OCI-LY1 (cell line): ENCODE measurements at regions not wholly inside any gene's neighbourhood (a gene's known extent, or its start where the extent isn't known, plus 50 kb on each side); places are given as distances from the start of the nearest gene placed in this dataset.
"Not testable (repeated sequence)": the region's sequence is repeated elsewhere in the genome, so short reads cannot be mapped to it uniquely, and the experiment has no call there.

Source experiments
- H2AFZ ChIP-seq: fragments of 200-600 bp; sonication (generic), shearing (Covaris generic); 2 replicates; pipeline ENCODE4 v1.6.0; 2014; ENCODE audit warnings: antibody characterized with exemption, mild to moderate bottlenecking, low read length
- H3F3A ChIP-seq: fragments of 200-600 bp; sonication (generic), shearing (Covaris generic); 2 replicates; pipeline ENCODE4 v1.6.0; 2014; ENCODE audit warnings: mild to moderate bottlenecking, antibody characterized with exemption, low read length, moderate library complexity; ENCODE audit not compliant: insufficient read depth
- H3K27ac ChIP-seq: fragments of 200-600 bp; sonication (generic); 2 replicates; pipeline ENCODE4 v1.5.1; 2014; ENCODE audit warnings: low read length, mixed run types, mild to moderate bottlenecking, low read depth; ENCODE audit not compliant: poor library complexity, severe bottlenecking
- H3K27me3 ChIP-seq: fragments of 200-600 bp; sonication (generic); 2 replicates; pipeline ENCODE4 v1.6.0; 2014; ENCODE audit warnings: antibody characterized with exemption, mild to moderate bottlenecking, low read length, moderate library complexity; ENCODE audit not compliant: insufficient read depth
- H3K36me3 ChIP-seq: fragments of 200-600 bp; sonication (generic); 2 replicates; pipeline ENCODE4 v1.6.1; 2014; ENCODE audit warnings: mild to moderate bottlenecking, antibody characterized with exemption, low read length, moderate library complexity, mixed read lengths; ENCODE audit not compliant: insufficient read depth
- H3K4me1 ChIP-seq: fragments of 200-600 bp; sonication (generic); 2 replicates; pipeline ENCODE4 v1.5.1; 2014; ENCODE audit warnings: mild to moderate bottlenecking, low read length, moderate library complexity; ENCODE audit not compliant: insufficient read depth, severe bottlenecking
- H3K4me2 ChIP-seq: fragments of 200-600 bp; sonication (generic), shearing (Covaris generic); 2 replicates; pipeline ENCODE4 v1.6.1; 2014; ENCODE audit warnings: low read length
- H3K4me3 ChIP-seq: fragments of 200-600 bp; sonication (generic); 2 replicates; pipeline ENCODE4 v1.5.1; 2014; ENCODE audit warnings: low read length, low read depth, mild to moderate bottlenecking, mixed read lengths; ENCODE audit not compliant: poor library complexity, severe bottlenecking
- H3K79me2 ChIP-seq: fragments of 200-600 bp; shearing (Covaris generic); 2 replicates; pipeline ENCODE4 v1.6.1; 2016; ENCODE audit warnings: mixed run types, low read length, mixed read lengths; ENCODE audit not compliant: insufficient read depth
- H3K9ac ChIP-seq: fragments of 200-600 bp; sonication (generic), shearing (Covaris generic); 2 replicates; pipeline ENCODE4 v1.6.1; 2014; ENCODE audit warnings: mild to moderate bottlenecking, low read length, mixed read lengths
- H3K9me2 ChIP-seq: fragments of 200-600 bp; sonication (generic), shearing (Covaris generic); 2 replicates; pipeline ENCODE4 v1.6.1; 2014; ENCODE audit warnings: low read depth, mild to moderate bottlenecking, low read length, mixed read lengths
- H3K9me3 ChIP-seq: fragments of 200-600 bp; shearing (Covaris generic); 2 replicates; pipeline ENCODE4 v1.6.1; 2014; ENCODE audit warnings: low read length, mixed read lengths
- H4K20me1 ChIP-seq: fragments of 200-600 bp; sonication (generic), shearing (Covaris generic); 2 replicates; pipeline ENCODE4 v1.6.0; 2016; ENCODE audit warnings: mild to moderate bottlenecking, low read length; ENCODE audit not compliant: insufficient read depth
- EZH2 ChIP-seq: fragments of 200-600 bp; sonication (generic), shearing (Covaris generic); IDR thresholded peaks from 2 replicates; pipeline ENCODE4 v1.8.0; 2017; ENCODE audit warnings: borderline replicate concordance, mixed run types, mild to moderate bottlenecking, antibody characterized with exemption, low read length, moderate library complexity, mixed read lengths
- TF ChIP-seq, protein P1 (sequence below): fragments of 200-600 bp; sonication (generic), shearing (Covaris generic); IDR thresholded peaks from 2 replicates; pipeline ENCODE4 v1.5.1; 2017; ENCODE audit warnings: mild to moderate bottlenecking, antibody characterized with exemption, low read length, moderate library complexity, mixed read lengths

DNA sequence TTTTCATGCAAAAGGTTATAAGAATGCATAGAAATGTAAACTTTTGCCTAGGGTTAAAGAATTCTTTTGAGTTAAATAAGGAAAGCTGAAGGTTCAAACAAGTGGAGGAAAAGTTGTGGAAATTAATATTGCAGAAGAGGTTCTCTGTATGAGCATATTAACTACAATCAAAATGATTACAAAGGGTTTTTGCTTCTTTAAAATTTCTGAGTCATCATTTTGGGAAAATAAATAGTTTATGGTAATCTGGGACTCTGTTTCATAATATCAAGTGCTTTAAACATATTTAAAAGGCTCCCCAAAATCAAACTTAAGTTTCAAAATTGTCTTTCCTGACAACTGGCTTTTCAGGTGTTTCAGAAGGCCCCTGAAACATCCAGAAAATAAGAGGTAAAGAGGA is 415.7 kb downstream of the ZNF804A start:
- Histone ChIP-seq H3K27ac (no peak overlapping the region), H3K9ac (no peak overlapping the region), H3F3A (no peaks in the 10 kb centered on the region), H4K20me1 (no peaks in the 10 kb centered on the region), H3K9me3 (peaks cover 20% of the 10 kb centered on the region), H3K4me3 (no peak overlapping the region), H3K36me3 (no peaks in the 10 kb centered on the region), H3K9me2 (0 out of 2 replicates have a peak, but pooled peaks cover 3% of the 10 kb centered on the region), H3K27me3 (no peaks in the 10 kb centered on the region), H3K4me2 (no peak overlapping the region), H3K79me2 (no peaks in the 10 kb centered on the region), H2AFZ (no peak overlapping the region), H3K4me1 (no peaks in the 10 kb centered on the region)
- TF ChIP-seq, protein P1, sequence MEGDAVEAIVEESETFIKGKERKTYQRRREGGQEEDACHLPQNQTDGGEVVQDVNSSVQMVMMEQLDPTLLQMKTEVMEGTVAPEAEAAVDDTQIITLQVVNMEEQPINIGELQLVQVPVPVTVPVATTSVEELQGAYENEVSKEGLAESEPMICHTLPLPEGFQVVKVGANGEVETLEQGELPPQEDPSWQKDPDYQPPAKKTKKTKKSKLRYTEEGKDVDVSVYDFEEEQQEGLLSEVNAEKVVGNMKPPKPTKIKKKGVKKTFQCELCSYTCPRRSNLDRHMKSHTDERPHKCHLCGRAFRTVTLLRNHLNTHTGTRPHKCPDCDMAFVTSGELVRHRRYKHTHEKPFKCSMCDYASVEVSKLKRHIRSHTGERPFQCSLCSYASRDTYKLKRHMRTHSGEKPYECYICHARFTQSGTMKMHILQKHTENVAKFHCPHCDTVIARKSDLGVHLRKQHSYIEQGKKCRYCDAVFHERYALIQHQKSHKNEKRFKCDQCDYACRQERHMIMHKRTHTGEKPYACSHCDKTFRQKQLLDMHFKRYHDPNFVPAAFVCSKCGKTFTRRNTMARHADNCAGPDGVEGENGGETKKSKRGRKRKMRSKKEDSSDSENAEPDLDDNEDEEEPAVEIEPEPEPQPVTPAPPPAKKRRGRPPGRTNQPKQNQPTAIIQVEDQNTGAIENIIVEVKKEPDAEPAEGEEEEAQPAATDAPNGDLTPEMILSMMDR = no peak

DNA sequence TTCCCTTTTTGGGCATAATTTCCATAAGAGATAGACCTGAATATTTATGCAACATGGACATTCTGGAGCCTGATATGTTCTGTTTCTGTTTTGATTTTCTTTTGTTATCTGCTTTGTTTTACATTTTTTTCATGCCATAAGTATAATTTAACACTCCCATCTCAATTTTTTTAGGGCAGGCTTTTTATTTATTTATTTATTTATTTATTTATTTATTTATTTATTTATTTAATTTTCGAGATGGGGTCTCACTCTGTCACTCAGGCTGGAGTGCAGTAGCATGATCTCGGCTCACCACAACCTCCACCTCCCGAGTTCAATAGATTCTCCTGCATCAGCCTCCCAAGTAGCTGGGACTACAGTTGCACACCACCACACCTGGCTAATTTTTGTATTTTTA is 427.6 kb downstream of the ZNF804A start:
- H3K9me3 ChIP-seq, H3K36me3 ChIP-seq, H4K20me1 ChIP-seq, H2AFZ ChIP-seq, H3K4me2 ChIP-seq, H3K9me2 ChIP-seq, H3K4me1 ChIP-seq, H3K27me3 ChIP-seq, H3K4me3 ChIP-seq, H3K79me2 ChIP-seq, H3K9ac ChIP-seq, H3F3A ChIP-seq, H3K27ac ChIP-seq: not testable (repeated sequence)

DNA sequence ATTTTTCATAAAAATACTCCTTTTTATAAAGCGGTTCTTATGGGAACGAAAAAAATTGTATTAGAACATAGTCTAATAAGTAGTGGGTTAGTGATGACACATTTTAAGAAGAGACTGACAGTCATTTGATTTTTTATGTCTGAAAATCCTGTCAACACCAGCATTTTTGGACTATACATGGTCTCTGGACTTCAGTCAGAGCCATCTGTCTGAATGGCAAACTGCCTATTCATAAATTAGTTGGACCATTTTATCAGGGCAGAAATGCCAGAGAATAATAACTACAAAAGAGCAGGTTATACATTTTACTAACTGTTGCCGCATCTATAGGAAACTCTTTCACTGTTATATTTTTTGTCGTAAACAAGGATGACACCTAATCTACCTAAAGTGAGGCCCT is 437.6 kb downstream of the ZNF804A start:
- no peaks in the 10 kb centered on the region for H3K9me3 ChIP-seq
- H3K4me3 ChIP-seq = no peak overlapping the region
- no peaks in the 10 kb centered on the region for H3F3A ChIP-seq
- H4K20me1 ChIP-seq = no peaks in the 10 kb centered on the region
- H3K4me2 ChIP-seq = no peak overlapping the region
- TF ChIP-seq, protein P1 = no peak
- TF ChIP-seq EZH2 = no peak
- no peaks in the 10 kb centered on the region for H3K27me3 ChIP-seq
- no peaks in the 10 kb centered on the region for H3K4me1 ChIP-seq
- H2AFZ ChIP-seq = no peak overlapping the region
- no peaks in the 10 kb centered on the region for H3K9me2 ChIP-seq
- H3K9ac ChIP-seq = no peak overlapping the region
- no peaks in the 10 kb centered on the region for H3K36me3 ChIP-seq
- no peak overlapping the region for H3K27ac ChIP-seq
- H3K79me2 ChIP-seq = no peaks in the 10 kb centered on the region

DNA sequence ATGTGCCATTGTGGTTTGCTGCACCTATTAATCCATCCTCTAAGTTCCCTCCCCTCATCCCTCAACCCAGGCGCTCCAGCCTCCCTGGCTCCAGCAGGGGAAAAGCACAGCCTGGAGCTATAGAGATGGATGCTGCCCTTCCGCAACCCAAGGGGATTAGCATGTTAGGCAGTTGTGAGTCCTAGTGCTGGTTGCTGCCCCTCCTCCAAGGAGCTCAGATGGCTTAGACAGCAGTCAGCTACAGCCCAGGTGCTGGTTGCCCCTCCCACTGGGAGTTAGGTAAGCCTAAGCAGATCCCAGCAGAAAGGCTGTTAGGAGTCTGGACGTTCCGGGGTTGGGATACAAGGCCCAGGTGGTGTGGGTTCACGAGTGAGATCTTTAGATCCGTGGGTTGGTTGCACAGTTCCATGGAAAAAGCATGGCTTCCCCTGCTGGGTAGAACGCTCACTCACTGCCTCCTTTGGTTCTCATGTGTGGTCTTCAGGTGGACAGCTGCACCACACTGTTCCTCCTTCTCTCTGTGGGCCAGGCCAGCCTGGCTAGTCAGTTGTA is 446.1 kb downstream of the ZNF804A start:
- H3K27me3 ChIP-seq = no peaks in the 10 kb centered on the region
- H3K27ac ChIP-seq = no peak overlapping the region
- H4K20me1 ChIP-seq = no peaks in the 10 kb centered on the region
- no peaks in the 10 kb centered on the region for H3K36me3 ChIP-seq
- no peak overlapping the region for H3K9ac ChIP-seq
- H3K4me3 ChIP-seq = no peak overlapping the region
- 0 out of 2 replicates have a peak, but pooled peaks cover 2% of the 10 kb centered on the region for H3K9me3 ChIP-seq
- no peaks in the 10 kb centered on the region for H3K9me2 ChIP-seq
- no peaks in the 10 kb centered on the region for H3K4me1 ChIP-seq
- H3K79me2 ChIP-seq = no peaks in the 10 kb centered on the region
- TF ChIP-seq, protein P1 = no peak
- TF ChIP-seq EZH2 = no peak
- H3K4me2 ChIP-seq = no peak overlapping the region
- H2AFZ ChIP-seq = no peak overlapping the region
- H3F3A ChIP-seq = no peaks in the 10 kb centered on the region
